ENCODE measurements at regions not wholly inside any gene's neighbourhood (a gene's known extent, or its start where the extent isn't known, plus 50 kb on each side); places are given as distances from the start of the nearest gene placed in this dataset.

DNA sequence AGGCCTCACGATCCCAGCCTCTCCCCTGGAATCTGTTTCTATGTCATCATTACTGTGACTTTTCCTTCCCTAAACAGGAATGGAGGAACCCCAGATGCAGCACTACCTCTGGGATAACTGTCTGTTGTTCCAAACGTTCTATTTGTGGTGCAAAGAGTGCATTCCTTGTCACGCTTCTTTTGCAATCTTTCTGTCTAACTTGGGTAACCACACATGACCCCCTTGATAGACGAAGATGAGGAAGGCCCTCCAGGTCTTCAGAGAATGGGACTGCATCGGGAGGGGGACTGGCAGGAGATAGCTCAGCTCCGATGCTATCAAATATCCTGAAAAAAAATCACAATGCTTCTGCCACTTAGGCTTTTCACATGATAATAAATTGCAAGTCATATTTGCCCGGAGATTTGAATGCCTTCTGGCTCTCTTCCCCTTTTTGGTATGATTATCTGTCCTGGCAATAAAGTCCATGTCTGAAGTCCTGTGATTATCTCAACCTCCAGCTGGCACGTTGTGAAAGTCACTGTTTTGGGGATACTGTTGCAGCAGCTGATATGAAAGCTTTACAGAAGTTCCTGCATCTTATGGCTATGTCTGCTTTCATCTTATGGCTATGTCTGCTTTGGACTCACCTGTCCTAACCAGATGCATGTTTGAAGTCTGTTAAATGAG is 148.7 kb upstream of the LMO4 start (continued):
- TF ChIP-seq, protein P1, sequence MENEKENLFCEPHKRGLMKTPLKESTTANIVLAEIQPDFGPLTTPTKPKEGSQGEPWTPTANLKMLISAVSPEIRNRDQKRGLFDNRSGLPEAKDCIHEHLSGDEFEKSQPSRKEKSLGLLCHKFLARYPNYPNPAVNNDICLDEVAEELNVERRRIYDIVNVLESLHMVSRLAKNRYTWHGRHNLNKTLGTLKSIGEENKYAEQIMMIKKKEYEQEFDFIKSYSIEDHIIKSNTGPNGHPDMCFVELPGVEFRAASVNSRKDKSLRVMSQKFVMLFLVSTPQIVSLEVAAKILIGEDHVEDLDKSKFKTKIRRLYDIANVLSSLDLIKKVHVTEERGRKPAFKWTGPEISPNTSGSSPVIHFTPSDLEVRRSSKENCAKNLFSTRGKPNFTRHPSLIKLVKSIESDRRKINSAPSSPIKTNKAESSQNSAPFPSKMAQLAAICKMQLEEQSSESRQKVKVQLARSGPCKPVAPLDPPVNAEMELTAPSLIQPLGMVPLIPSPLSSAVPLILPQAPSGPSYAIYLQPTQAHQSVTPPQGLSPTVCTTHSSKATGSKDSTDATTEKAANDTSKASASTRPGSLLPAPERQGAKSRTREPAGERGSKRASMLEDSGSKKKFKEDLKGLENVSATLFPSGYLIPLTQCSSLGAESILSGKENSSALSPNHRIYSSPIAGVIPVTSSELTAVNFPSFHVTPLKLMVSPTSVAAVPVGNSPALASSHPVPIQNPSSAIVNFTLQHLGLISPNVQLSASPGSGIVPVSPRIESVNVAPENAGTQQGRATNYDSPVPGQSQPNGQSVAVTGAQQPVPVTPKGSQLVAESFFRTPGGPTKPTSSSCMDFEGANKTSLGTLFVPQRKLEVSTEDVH (IDR thresholded peaks at IDR 0.05; ENCODE audit: low read depth, partially characterized antibody): no peak
- TF ChIP-seq, protein P2, sequence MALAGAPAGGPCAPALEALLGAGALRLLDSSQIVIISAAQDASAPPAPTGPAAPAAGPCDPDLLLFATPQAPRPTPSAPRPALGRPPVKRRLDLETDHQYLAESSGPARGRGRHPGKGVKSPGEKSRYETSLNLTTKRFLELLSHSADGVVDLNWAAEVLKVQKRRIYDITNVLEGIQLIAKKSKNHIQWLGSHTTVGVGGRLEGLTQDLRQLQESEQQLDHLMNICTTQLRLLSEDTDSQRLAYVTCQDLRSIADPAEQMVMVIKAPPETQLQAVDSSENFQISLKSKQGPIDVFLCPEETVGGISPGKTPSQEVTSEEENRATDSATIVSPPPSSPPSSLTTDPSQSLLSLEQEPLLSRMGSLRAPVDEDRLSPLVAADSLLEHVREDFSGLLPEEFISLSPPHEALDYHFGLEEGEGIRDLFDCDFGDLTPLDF (CRISPR knock-in tag; IDR thresholded peaks at IDR 0.05): no peak
- TF ChIP-seq KAT7 (CRISPR knock-in tag; IDR thresholded peaks at IDR 0.05; ENCODE audit: borderline replicate concordance): no peak
- TF ChIP-seq, protein P3, sequence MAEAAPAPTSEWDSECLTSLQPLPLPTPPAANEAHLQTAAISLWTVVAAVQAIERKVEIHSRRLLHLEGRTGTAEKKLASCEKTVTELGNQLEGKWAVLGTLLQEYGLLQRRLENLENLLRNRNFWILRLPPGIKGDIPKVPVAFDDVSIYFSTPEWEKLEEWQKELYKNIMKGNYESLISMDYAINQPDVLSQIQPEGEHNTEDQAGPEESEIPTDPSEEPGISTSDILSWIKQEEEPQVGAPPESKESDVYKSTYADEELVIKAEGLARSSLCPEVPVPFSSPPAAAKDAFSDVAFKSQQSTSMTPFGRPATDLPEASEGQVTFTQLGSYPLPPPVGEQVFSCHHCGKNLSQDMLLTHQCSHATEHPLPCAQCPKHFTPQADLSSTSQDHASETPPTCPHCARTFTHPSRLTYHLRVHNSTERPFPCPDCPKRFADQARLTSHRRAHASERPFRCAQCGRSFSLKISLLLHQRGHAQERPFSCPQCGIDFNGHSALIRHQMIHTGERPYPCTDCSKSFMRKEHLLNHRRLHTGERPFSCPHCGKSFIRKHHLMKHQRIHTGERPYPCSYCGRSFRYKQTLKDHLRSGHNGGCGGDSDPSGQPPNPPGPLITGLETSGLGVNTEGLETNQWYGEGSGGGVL (CRISPR knock-in tag; IDR thresholded peaks at IDR 0.05): no peak
- TF ChIP-seq SIN3B (IDR thresholded peaks at IDR 0.05; ENCODE audit: low read depth): no peak
- TF ChIP-seq, protein P4, sequence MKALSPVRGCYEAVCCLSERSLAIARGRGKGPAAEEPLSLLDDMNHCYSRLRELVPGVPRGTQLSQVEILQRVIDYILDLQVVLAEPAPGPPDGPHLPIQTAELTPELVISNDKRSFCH (CRISPR knock-in tag; IDR thresholded peaks at IDR 0.05): no peak
- TF ChIP-seq, protein P4 (tag; IDR thresholded peaks at IDR 0.05): no peak
- no peak for TF ChIP-seq ZBTB8A (IDR thresholded peaks at IDR 0.05; ENCODE audit: partially characterized antibody)
- TF ChIP-seq, protein P5, sequence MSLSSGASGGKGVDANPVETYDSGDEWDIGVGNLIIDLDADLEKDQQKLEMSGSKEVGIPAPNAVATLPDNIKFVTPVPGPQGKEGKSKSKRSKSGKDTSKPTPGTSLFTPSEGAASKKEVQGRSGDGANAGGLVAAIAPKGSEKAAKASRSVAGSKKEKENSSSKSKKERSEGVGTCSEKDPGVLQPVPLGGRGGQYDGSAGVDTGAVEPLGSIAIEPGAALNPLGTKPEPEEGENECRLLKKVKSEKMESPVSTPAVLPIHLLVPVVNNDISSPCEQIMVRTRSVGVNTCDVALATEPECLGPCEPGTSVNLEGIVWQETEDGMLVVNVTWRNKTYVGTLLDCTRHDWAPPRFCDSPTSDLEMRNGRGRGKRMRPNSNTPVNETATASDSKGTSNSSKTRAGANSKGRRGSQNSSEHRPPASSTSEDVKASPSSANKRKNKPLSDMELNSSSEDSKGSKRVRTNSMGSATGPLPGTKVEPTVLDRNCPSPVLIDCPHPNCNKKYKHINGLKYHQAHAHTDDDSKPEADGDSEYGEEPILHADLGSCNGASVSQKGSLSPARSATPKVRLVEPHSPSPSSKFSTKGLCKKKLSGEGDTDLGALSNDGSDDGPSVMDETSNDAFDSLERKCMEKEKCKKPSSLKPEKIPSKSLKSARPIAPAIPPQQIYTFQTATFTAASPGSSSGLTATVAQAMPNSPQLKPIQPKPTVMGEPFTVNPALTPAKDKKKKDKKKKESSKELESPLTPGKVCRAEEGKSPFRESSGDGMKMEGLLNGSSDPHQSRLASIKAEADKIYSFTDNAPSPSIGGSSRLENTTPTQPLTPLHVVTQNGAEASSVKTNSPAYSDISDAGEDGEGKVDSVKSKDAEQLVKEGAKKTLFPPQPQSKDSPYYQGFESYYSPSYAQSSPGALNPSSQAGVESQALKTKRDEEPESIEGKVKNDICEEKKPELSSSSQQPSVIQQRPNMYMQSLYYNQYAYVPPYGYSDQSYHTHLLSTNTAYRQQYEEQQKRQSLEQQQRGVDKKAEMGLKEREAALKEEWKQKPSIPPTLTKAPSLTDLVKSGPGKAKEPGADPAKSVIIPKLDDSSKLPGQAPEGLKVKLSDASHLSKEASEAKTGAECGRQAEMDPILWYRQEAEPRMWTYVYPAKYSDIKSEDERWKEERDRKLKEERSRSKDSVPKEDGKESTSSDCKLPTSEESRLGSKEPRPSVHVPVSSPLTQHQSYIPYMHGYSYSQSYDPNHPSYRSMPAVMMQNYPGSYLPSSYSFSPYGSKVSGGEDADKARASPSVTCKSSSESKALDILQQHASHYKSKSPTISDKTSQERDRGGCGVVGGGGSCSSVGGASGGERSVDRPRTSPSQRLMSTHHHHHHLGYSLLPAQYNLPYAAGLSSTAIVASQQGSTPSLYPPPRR (CRISPR knock-in tag; IDR thresholded peaks at IDR 0.05; ENCODE audit: borderline replicate concordance): no peak
- TF ChIP-seq MECOM (CRISPR knock-in tag; IDR thresholded peaks at IDR 0.05): no peak
- TF ChIP-seq ARID2 (IDR thresholded peaks at IDR 0.05): no peak
- peak; percentile 98 for TF ChIP-seq TEAD4 (IDR thresholded peaks at IDR 0.05; ENCODE audit: low read length)
- no peak for TF ChIP-seq TEAD4 (CRISPR knock-in tag; IDR thresholded peaks at IDR 0.05; ENCODE audit: borderline replicate concordance)
- TF ChIP-seq SP1 (CRISPR knock-in tag; IDR thresholded peaks at IDR 0.05): peak; percentile 45; the same call in 1 of the 2 replicates
- TF ChIP-seq NCOA4 (IDR thresholded peaks at IDR 0.05; ENCODE audit: partially characterized antibody): no peak
- peak; percentile 96 for TF ChIP-seq TAL1 (IDR thresholded peaks at IDR 0.05)
- TF ChIP-seq RHOXF2B (CRISPR knock-in tag; conservative IDR thresholded peaks at IDR 0.05): no peak
- peak; percentile 38; the same call in 1 of the 2 replicates for TF ChIP-seq LEF1 (IDR thresholded peaks at IDR 0.05)
